Activated CD8-positive, alpha-beta T cell treated with anti-CD3 and anti-CD28 coated beads for 36 hours (primary cell): ENCODE measurements at regions not wholly inside any gene's neighbourhood (a gene's known extent, or its start where the extent isn't known, plus 50 kb on each side); places are given as distances from the start of the nearest gene placed in this dataset.

Experiments used
- ATAC-seq: fragments of 200-7000 bp; cut with Tn5 transposase; one replicate; pipeline ENCODE4 v1.10.0; 2021; ENCODE audit warnings: mild to moderate bottlenecking, moderate library complexity
- CTCF ChIA-PET: fragments of 350-600 bp; sonication (Branson Sonifier 250); formaldehyde crosslinking; loops from one replicate; lab custom pipeline; 2021; ENCODE audit warnings: antibody characterized with exemption; lab: Charles Lee
- POLR2A ChIA-PET: fragments of 350-600 bp; sonication (Branson Sonifier 250); formaldehyde crosslinking; loops from one replicate; lab custom pipeline; 2021; ENCODE audit warnings: antibody characterized with exemption; lab: Charles Lee
- DNase-seq: peaks from one replicate; pipeline ENCODE4 v3.0.0-alpha.2; 2020
- H3K27ac Mint-ChIP-seq: one replicate; pipeline ENCODE4 v1.8.0; 2021; ENCODE audit warnings: mild to moderate bottlenecking, mixed read lengths
- H3K27me3 Mint-ChIP-seq: one replicate; pipeline ENCODE4 v1.8.0; 2021; ENCODE audit warnings: mixed read lengths
- H3K36me3 Mint-ChIP-seq: one replicate; pipeline ENCODE4 v1.8.0; 2021; ENCODE audit warnings: low read depth, mixed read lengths
- H3K4me1 Mint-ChIP-seq: one replicate; pipeline ENCODE4 v1.8.0; 2021; ENCODE audit warnings: low read depth, mixed read lengths
- H3K4me3 Mint-ChIP-seq: one replicate; pipeline ENCODE4 v1.8.0; 2021; ENCODE audit warnings: mild to moderate bottlenecking, moderate library complexity, mixed read lengths
- H3K9me3 Mint-ChIP-seq: one replicate; pipeline ENCODE4 v1.8.0; 2021; ENCODE audit warnings: mixed read lengths
- CTCF ChIP-seq: fragments of 200-600 bp; IDR thresholded peaks from one replicate; pipeline ENCODE4 v1.8.0; 2022; ENCODE audit warnings: antibody characterized with exemption, mild to moderate bottlenecking
- intact Hi-C: fragments of 100-400 bp; cut with micrococcal nuclease; formaldehyde crosslinking; loops from one replicate; pipeline ENCODE4 v1.10.0; 2022

- TF ChIP-seq CTCF = no peak
- ATAC-seq = no peak
- Mint-ChIP-seq H3K36me3 (no peaks in the 10 kb centered on the region), H3K9me3 (no peaks in the 10 kb centered on the region), H3K27ac (no peak overlapping the region), H3K4me3 (no peak overlapping the region), H3K27me3 (peaks cover 8% of the 10 kb centered on the region), H3K4me1 (no peaks in the 10 kb centered on the region)
- CTCF ChIA-PET = no interaction called here
- POLR2A ChIA-PET = no interaction called here
- intact Hi-C loops = no loop called here
- no peak for DNase-seq
These were observed 181.9 kb upstream of the CCN2 start for GRCh38 chr6:132132924-132133639.

GRCh38 chr6:132132422-132132821 lies 181.2 kb upstream of the CCN2 start:
- intact Hi-C loops = no loop called here
- CTCF ChIA-PET = no interaction called here

GRCh38 chr6:132131758-132132157 lies 180.6 kb upstream of the CCN2 start:
- DNase-seq (no peak), ATAC-seq (no peak)
- intact Hi-C loops = no loop called here
- TF ChIP-seq CTCF = no peak
- Mint-ChIP-seq H3K27me3 (peaks cover 8% of the 10 kb centered on the region), H3K36me3 (no peaks in the 10 kb centered on the region), H3K27ac (no peak overlapping the region), H3K4me1 (no peaks in the 10 kb centered on the region), H3K4me3 (no peak overlapping the region), H3K9me3 (no peaks in the 10 kb centered on the region)
- ChIA-PET CTCF (no interaction called here), POLR2A (no interaction called here)

More at GRCh38 chr6:132132422-132132821, 181.2 kb upstream of the CCN2 start:
- Mint-ChIP-seq H3K27ac (no peak overlapping the region), H3K4me3 (no peak overlapping the region), H3K27me3 (peaks cover 8% of the 10 kb centered on the region), H3K9me3 (no peaks in the 10 kb centered on the region), H3K36me3 (no peaks in the 10 kb centered on the region), H3K4me1 (no peaks in the 10 kb centered on the region)
- ATAC-seq = no peak
- no peak for TF ChIP-seq CTCF
- POLR2A ChIA-PET = no interaction called here
- no peak for DNase-seq

- POLR2A ChIA-PET = no interaction called here
- DNase-seq = no peak
- Mint-ChIP-seq H3K4me1 (no peaks in the 10 kb centered on the region), H3K27me3 (peaks cover 8% of the 10 kb centered on the region), H3K27ac (no peak overlapping the region), H3K36me3 (no peaks in the 10 kb centered on the region), H3K9me3 (no peaks in the 10 kb centered on the region), H3K4me3 (no peak overlapping the region)
- CTCF ChIA-PET = no interaction called here
- ATAC-seq = no peak
- intact Hi-C loops = no loop called here
- no peak for TF ChIP-seq CTCF
These were observed 180.2 kb upstream of the CCN2 start for GRCh38 chr6:132131351-132131750.

GRCh38 chr6:132130626-132131298 lies 179.6 kb upstream of the CCN2 start:
- ATAC-seq (no peak), DNase-seq (peak; percentile 1)
- H3K27ac Mint-ChIP-seq = no peak overlapping the region
- peaks cover 8% of the 10 kb centered on the region for H3K27me3 Mint-ChIP-seq
- intact Hi-C loops = no loop called here
- no peak overlapping the region for H3K4me3 Mint-ChIP-seq
- no peak for TF ChIP-seq CTCF
- POLR2A ChIA-PET = no interaction called here
- no peaks in the 10 kb centered on the region for H3K4me1 Mint-ChIP-seq
- CTCF ChIA-PET = no interaction called here
- no peaks in the 10 kb centered on the region for H3K36me3 Mint-ChIP-seq
- no peaks in the 10 kb centered on the region for H3K9me3 Mint-ChIP-seq
